ENCODE measurements at regions not wholly inside any gene's neighbourhood (a gene's known extent, or its start where the extent isn't known, plus 50 kb on each side); places are given as distances from the start of the nearest gene placed in this dataset.

DNA sequence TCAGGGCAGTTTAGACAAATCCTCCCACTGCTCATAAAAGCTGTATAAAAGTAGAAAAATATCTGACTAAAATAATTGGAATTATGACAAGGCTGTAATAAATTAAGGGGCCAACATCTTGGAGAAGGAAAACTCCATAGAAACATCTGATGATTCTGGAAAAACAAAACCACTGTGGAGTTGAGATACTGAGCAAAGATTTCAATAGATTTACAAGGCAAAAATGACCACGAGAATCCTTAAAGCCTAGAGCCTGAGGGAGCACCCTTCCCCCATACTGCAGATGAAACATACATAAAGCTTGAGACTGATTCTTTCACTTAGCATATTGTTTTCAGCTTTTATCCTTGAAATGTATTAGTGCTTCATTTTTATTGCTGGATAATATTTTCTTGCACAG lies 286.4 kb upstream of the MMADHC start:
- TF ChIP-seq, protein P1, sequence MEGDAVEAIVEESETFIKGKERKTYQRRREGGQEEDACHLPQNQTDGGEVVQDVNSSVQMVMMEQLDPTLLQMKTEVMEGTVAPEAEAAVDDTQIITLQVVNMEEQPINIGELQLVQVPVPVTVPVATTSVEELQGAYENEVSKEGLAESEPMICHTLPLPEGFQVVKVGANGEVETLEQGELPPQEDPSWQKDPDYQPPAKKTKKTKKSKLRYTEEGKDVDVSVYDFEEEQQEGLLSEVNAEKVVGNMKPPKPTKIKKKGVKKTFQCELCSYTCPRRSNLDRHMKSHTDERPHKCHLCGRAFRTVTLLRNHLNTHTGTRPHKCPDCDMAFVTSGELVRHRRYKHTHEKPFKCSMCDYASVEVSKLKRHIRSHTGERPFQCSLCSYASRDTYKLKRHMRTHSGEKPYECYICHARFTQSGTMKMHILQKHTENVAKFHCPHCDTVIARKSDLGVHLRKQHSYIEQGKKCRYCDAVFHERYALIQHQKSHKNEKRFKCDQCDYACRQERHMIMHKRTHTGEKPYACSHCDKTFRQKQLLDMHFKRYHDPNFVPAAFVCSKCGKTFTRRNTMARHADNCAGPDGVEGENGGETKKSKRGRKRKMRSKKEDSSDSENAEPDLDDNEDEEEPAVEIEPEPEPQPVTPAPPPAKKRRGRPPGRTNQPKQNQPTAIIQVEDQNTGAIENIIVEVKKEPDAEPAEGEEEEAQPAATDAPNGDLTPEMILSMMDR (conservative IDR thresholded peaks at IDR 0.05; ENCODE audit: low read depth, low read length): no peak
- no peak for TF ChIP-seq EZH2phosphoT487 (IDR thresholded peaks at IDR 0.05; ENCODE audit: borderline replicate concordance, low read length)

Data from PC-3 (cell line).